ENCODE measurements at regions not wholly inside any gene's neighbourhood (a gene's known extent, or its start where the extent isn't known, plus 50 kb on each side); places are given as distances from the start of the nearest gene placed in this dataset.

DNA sequence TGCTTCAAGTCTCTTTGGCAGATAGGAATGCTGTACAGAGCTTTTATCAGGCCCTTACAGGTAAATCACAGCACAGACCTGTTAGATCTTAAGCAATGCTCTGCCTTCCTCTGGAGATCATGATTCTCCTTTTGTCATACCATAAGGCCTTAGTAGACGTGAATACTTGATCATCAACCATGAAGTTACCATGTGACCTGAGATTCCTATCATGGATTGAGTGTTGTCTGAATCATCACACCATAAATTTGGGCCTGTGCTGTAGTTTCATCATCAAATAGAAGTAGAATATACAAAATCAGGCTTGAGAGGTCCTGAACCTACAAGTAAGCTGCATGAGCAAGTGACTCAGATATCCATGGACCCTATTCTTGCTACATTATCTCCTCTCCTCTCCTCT is 466.8 kb upstream of the INTU start:
- Histone ChIP-seq H3K9me3 (no peaks in the 10 kb centered on the region), H3K27ac (no peak overlapping the region), H3K27me3 (no peaks in the 10 kb centered on the region), H3K4me1 (no peaks in the 10 kb centered on the region), H3K4me3 (no peak overlapping the region), H3K36me3 (no peaks in the 10 kb centered on the region)
- TF ChIP-seq POLR2A (IDR thresholded peaks at IDR 0.05) (no peak), CTCF (IDR thresholded peaks at IDR 0.05 in 4 of 5, conservative IDR thresholded peaks at IDR 0.05 in 1 of 5) (no peak)
- intact Hi-C loops (cut with DNase I; ENCODE audit: low total_unique reads) (no loop called here), in situ Hi-C loops (cut with MboI; ENCODE audit: low sequenced_read_pairs in 4 of 4) (no loop called here)
- ATAC-seq (no peak), DNase-seq (no peak)

DNA sequence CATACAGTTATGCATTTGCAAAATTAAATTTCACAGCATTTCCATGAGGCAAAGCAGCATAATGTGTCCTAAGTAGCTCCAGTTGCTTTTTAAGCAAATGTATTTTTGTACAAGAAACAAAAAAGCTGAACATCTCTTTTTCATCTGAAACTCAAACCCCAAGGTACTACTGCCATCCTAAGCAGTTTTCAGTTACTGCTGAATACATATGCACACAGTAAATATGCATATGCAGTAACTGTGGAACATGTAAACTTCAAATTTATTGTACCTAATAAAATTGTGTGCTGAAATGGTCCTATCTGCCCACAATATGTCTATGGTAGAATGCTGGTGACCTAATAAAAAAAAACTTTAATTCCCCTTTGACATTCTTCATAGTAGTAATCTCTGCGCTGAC is 458.6 kb upstream of the INTU start:
- ATAC-seq (no peak), DNase-seq (no peak)
- no peak overlapping the region for H3K4me3 ChIP-seq
- no peaks in the 10 kb centered on the region for H3K36me3 ChIP-seq
- no peaks in the 10 kb centered on the region for H3K27me3 ChIP-seq
- H3K9me3 ChIP-seq, result no peaks in the 10 kb centered on the region
- in situ Hi-C loops (cut with MboI; ENCODE audit: low sequenced_read_pairs in 4 of 4) (no loop called here), intact Hi-C loops (cut with DNase I; ENCODE audit: low total_unique reads) (no loop called here)
- no peaks in the 10 kb centered on the region for H3K4me1 ChIP-seq
- TF ChIP-seq POLR2A (IDR thresholded peaks at IDR 0.05) (no peak), CTCF (IDR thresholded peaks at IDR 0.05 in 4 of 5, conservative IDR thresholded peaks at IDR 0.05 in 1 of 5) (no peak)
- no peak overlapping the region for H3K27ac ChIP-seq

GRCh38 chr4:127174616-127175015 is 458.1 kb upstream of the INTU start:
- no peak for DNase-seq
- H3K9me3 ChIP-seq, result no peaks in the 10 kb centered on the region
- in situ Hi-C loops (cut with MboI; ENCODE audit: low sequenced_read_pairs in 4 of 4) (no loop called here), intact Hi-C loops (cut with DNase I; ENCODE audit: low total_unique reads) (no loop called here)
- H3K36me3 ChIP-seq, result no peaks in the 10 kb centered on the region
- no peaks in the 10 kb centered on the region for H3K4me1 ChIP-seq
- ATAC-seq, result no peak
- no peak overlapping the region for H3K4me3 ChIP-seq
- H3K27ac ChIP-seq, result no peak overlapping the region
- TF ChIP-seq POLR2A (IDR thresholded peaks at IDR 0.05), result no peak
- TF ChIP-seq CTCF (IDR thresholded peaks at IDR 0.05 in 4 of 5, conservative IDR thresholded peaks at IDR 0.05 in 1 of 5), result no peak
- H3K27me3 ChIP-seq, result no peaks in the 10 kb centered on the region

GRCh38 chr4:127179256-127180087 is 453.3 kb upstream of the INTU start:
- H3K4me3 ChIP-seq, result no peak overlapping the region
- no peaks in the 10 kb centered on the region for H3K36me3 ChIP-seq
- no peaks in the 10 kb centered on the region for H3K27me3 ChIP-seq
- DNase-seq (no peak), ATAC-seq (no peak)
- no peaks in the 10 kb centered on the region for H3K9me3 ChIP-seq
- no peak overlapping the region for H3K27ac ChIP-seq
- no peaks in the 10 kb centered on the region for H3K4me1 ChIP-seq
- in situ Hi-C loops (cut with MboI; ENCODE audit: low sequenced_read_pairs in 4 of 4), result no loop called here
- no peak for TF ChIP-seq POLR2A (IDR thresholded peaks at IDR 0.05)
- no peak for TF ChIP-seq CTCF (IDR thresholded peaks at IDR 0.05 in 4 of 5, conservative IDR thresholded peaks at IDR 0.05 in 1 of 5)
- intact Hi-C loops (cut with DNase I; ENCODE audit: low total_unique reads), result no loop called here

- DNase-seq, result no peak
- Histone ChIP-seq H3K9me3 (no peaks in the 10 kb centered on the region), H3K27me3 (no peaks in the 10 kb centered on the region), H3K27ac (no peak overlapping the region), H3K4me1 (no peaks in the 10 kb centered on the region), H3K4me3 (no peak overlapping the region), H3K36me3 (no peaks in the 10 kb centered on the region)
- TF ChIP-seq CTCF (IDR thresholded peaks at IDR 0.05 in 4 of 5, conservative IDR thresholded peaks at IDR 0.05 in 1 of 5) (no peak), POLR2A (IDR thresholded peaks at IDR 0.05) (no peak)
- intact Hi-C loops (cut with DNase I; ENCODE audit: low total_unique reads) (no loop called here), in situ Hi-C loops (cut with MboI; ENCODE audit: low sequenced_read_pairs in 4 of 4) (no loop called here)
- no peak for ATAC-seq
Measured at GRCh38 chr4:127181001-127181400, 451.8 kb upstream of the INTU start.
